Prostate gland (tissue), 2 donors: ENCODE measurements at regions not wholly inside any gene's neighbourhood (a gene's known extent, or its start where the extent isn't known, plus 50 kb on each side); places are given as distances from the start of the nearest gene placed in this dataset.

Source experiments
- CTCF ChIP-seq, 4 experiments: fragments of 200-600 bp in 2 of 4; fragments of 450-650 bp in 2 of 4; sonication (generic) in 2 of 4; IDR thresholded peaks; 1 replicate in 3 of 4; 2 replicates in 1 of 4; pipeline ENCODE4 v1.5.1; 2016 to 2019; ENCODE audit warnings: antibody characterized with exemption in 4 of 4, mild to moderate bottlenecking in 2 of 4, moderate library complexity in 2 of 4
- POLR2A ChIP-seq: fragments of 450-650 bp; IDR thresholded peaks from one replicate; pipeline ENCODE4 v1.6.1; 2016; ENCODE audit warnings: antibody characterized with exemption, mild to moderate bottlenecking

GRCh38 chr11:28559492-28559891 is 451.3 kb downstream of the METTL15 start:
- TF ChIP-seq POLR2A (no peak), CTCF (IDR thresholded peaks at IDR 0.05) (no peak)
